Cardiac fibroblast (primary cell): ENCODE measurements at regions not wholly inside any gene's neighbourhood (a gene's known extent, or its start where the extent isn't known, plus 50 kb on each side); places are given as distances from the start of the nearest gene placed in this dataset.

Experiments
- DNase-seq, 2 donors: peaks; one replicate each; pipeline versions ENCODE4 v3.0.0 to v3.0.0-alpha.2; 2010; ENCODE audit warnings: low read depth in 2 of 2
- H3K4me3 ChIP-seq, 2 donors: replicated peaks in 1 of 2; 1 replicate in 1 of 2; 2 replicates in 1 of 2; pipeline ENCODE4 v1.5.1; 2011; ENCODE audit warnings: low read depth in 2 of 2, low read length in 2 of 2, mild to moderate bottlenecking in 2 of 2, moderate library complexity in 1 of 2
- CTCF ChIP-seq: IDR thresholded peaks from one replicate; pipeline ENCODE4 v1.5.1; 2011; ENCODE audit warnings: low read depth, mild to moderate bottlenecking, low read length, inconsistent platforms

GRCh38 chr12:90304231-90304630 is 595.6 kb upstream of the ATP2B1 start:
- DNase-seq = no peak
- no peak overlapping the region for H3K4me3 ChIP-seq
- TF ChIP-seq CTCF = no peak

- no peak for DNase-seq
- H3K4me3 ChIP-seq = no peak overlapping the region
- no peak for TF ChIP-seq CTCF
Measured at GRCh38 chr12:90303771-90304170, 595.1 kb upstream of the ATP2B1 start.

DNA sequence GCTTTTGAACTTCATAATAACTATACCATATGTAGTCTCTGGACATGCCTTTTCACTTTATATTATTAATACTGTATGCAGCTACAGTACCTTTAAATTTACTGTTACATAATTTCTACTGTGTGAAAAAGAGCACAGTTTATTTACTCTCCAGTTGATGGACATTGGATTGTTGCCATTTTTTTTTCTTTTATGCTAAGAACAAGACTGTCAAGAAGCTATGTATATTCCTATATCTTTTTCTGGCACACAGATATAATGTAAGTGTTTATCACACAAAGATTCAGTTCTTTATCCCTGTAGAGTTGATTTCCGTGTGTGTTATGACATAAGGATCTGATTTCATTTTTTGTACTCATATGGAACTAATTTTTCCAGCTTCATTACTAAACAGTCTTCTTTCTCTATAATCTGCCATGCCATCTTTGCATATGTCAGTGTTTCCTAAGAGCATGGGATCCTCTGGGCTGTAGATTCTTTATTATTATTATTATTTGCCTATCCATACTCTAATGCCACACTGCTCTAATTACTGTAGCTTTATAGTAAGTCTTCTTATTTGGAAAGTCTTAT is 593.0 kb upstream of the ATP2B1 start:
- H3K4me3 ChIP-seq = no peak overlapping the region
- no peak for DNase-seq
- no peak for TF ChIP-seq CTCF

DNA sequence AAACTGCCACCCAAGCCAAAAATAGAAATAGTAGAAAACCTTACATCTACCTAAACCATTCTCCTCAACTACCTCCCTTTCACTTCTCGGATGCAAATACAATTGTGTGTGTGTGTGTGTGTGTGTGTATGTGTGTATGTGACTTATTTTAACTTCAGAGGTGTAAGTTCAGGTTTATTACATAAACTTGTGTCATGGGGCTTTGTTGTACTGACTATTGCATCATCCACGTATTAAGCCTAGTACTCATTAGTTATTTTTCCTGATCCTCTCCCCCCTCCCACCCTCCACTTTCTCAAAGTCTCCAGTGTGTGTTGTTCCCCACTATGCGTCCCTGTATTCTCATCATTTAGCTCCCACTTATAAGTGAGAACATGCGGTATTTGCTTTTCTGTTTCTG is 592.5 kb upstream of the ATP2B1 start:
- no peak for TF ChIP-seq CTCF
- no peak for DNase-seq
- no peak overlapping the region for H3K4me3 ChIP-seq

DNA sequence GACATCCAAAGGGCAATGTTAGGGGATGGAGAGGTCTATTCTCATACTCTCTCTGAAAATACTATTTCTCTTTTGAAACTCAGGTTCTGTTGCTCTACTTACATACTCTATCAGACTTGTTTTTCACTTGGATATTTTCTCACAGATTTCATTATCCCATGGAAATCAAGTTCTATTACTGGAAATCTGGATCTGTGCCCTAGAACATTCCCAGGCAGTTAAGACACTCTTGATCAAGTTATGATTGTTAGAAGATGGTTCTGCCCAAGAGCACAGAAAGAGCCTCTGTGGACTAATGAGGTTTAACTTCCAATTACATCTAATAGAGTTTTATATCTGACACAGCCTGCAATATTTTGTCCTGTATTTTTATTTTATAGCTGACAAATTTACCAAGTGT is 591.0 kb upstream of the ATP2B1 start:
- H3K4me3 ChIP-seq = no peak overlapping the region
- no peak for DNase-seq
- TF ChIP-seq CTCF = no peak

DNA sequence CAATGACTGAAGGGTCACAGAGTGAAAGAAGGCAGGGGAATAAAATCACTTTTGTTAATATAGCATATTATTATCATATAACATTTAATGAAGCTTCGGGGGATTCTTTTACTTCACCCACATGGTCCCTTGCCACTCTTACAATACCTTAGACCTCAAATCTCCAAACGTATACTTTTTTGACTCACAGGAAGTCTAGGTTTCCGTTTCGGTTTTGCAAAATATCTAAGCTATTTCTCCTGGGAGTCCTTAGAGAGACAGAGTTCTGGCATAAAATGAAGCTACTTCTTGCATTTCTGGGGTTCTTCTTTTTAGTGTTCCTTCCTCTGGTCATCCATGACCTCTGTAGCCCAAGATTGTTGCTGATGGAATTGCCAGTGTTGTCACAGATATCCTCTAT is 590.5 kb upstream of the ATP2B1 start:
- no peak overlapping the region for H3K4me3 ChIP-seq
- peak in 1 of 2 donors; percentile 37 for DNase-seq
- TF ChIP-seq CTCF = no peak

DNA sequence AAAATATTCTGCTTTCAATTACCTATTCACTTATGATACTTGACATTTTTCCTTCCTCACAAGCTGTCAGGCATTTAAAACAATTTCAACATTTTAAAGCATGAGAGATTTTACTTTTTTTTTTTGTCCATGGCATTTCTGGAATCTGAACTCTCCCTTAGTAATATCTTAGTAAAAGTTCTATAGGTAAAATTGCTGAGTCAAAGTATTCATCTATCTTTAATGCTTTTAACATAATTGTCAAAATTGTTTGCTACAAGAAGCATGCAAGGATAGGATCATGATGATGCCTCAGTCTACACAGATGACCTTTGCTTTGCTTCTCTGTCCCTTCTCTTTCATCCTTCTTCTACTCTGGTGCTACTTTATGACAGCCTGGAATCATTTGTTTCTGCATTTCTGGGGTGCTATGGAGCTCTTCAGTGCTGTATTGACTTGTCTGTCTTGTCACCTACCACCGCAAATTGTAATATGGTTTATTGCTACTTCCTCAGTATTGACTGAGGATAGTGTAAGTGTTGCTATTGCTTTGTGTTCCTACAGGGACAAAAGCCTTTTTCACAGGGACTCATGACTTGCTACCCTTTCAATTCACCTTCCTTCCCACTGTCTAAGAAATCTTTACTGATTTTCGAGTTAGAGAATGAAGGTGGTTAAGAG is 589.8 kb upstream of the ATP2B1 start:
- no peak for DNase-seq
- no peak overlapping the region for H3K4me3 ChIP-seq
- TF ChIP-seq CTCF = no peak
